ENCODE measurements at regions not wholly inside any gene's neighbourhood (a gene's known extent, or its start where the extent isn't known, plus 50 kb on each side); places are given as distances from the start of the nearest gene placed in this dataset.

- no peak for TF ChIP-seq CTCF (conservative IDR thresholded peaks at IDR 0.05 in 1 of 2, IDR thresholded peaks at IDR 0.05 in 1 of 2; ENCODE audit: low read depth in 1 of 2, low read length in 2 of 2)
- TF ChIP-seq EZH2 (IDR thresholded peaks at IDR 0.05; ENCODE audit: low read length, missing control alignments) = no peak
Observed at GRCh38 chr6:11888727-11889126, 110.1 kb upstream of the ADTRP start.

Data from fibroblast of lung (primary cell).